Activated CD8-positive, alpha-beta memory T cell treated with anti-CD3 and anti-CD28 coated beads, Interleukin-2, amount 10 ng/mL, durations not matched to agents 7 days and 5 days (primary cell): ENCODE measurements at regions not wholly inside any gene's neighbourhood (a gene's known extent, or its start where the extent isn't known, plus 50 kb on each side); places are given as distances from the start of the nearest gene placed in this dataset.
A peak's percentile ranks its signal among the peaks of the same experiment; 100 is the strongest.
"Not testable (repeated sequence)": the region's sequence is repeated elsewhere in the genome, so short reads cannot be mapped to it uniquely, and the experiment has no call there.

Source experiments
- ATAC-seq: fragments of 150-1000 bp; cut with Tn5 transposase; one replicate; pipeline ENCODE4 v1.10.0; 2021; ENCODE audit warnings: moderate library complexity
- CTCF ChIA-PET: fragments of 350-600 bp; sonication (Branson Sonifier 250); formaldehyde crosslinking; loops from one replicate; lab custom pipeline; 2021; ENCODE audit warnings: antibody characterized with exemption; lab: Charles Lee
- DNase-seq: peaks from one replicate; pipeline ENCODE4 v3.0.0-alpha.2; 2020
- H3K27ac Mint-ChIP-seq: one replicate; pipeline ENCODE4 v1.8.0; 2021; ENCODE audit warnings: mild to moderate bottlenecking, mixed read lengths
- H3K27me3 Mint-ChIP-seq: one replicate; pipeline ENCODE4 v1.8.0; 2021; ENCODE audit warnings: mixed read lengths
- H3K36me3 Mint-ChIP-seq: one replicate; pipeline ENCODE4 v1.8.0; 2021; ENCODE audit warnings: mild to moderate bottlenecking, mixed read lengths
- H3K4me1 Mint-ChIP-seq: one replicate; pipeline ENCODE4 v1.8.0; 2021; ENCODE audit warnings: mixed read lengths
- H3K4me3 Mint-ChIP-seq: one replicate; pipeline ENCODE4 v1.8.0; 2021; ENCODE audit warnings: mild to moderate bottlenecking, moderate library complexity, mixed read lengths
- H3K9me3 Mint-ChIP-seq: one replicate; pipeline ENCODE4 v1.8.0; 2022; ENCODE audit warnings: low read depth, mixed read lengths

GRCh38 chr9:134570711-134571325 is 70.8 kb upstream of the COL5A1 start:
- CTCF ChIA-PET, result no interaction called here
- Mint-ChIP-seq H3K36me3 (no peaks in the 10 kb centered on the region), H3K27me3 (no peaks in the 10 kb centered on the region), H3K9me3 (no peaks in the 10 kb centered on the region), H3K4me3 (no peak overlapping the region), H3K4me1 (no peaks in the 10 kb centered on the region), H3K27ac (no peak overlapping the region)
- DNase-seq (peak; percentile 27), ATAC-seq (no peak)

- peak; percentile 35 for DNase-seq
- no peaks in the 10 kb centered on the region for H3K36me3 Mint-ChIP-seq
- H3K9me3 Mint-ChIP-seq, result no peaks in the 10 kb centered on the region
- no peak overlapping the region for H3K4me3 Mint-ChIP-seq
- no peaks in the 10 kb centered on the region for H3K27me3 Mint-ChIP-seq
- no peak for ATAC-seq
- CTCF ChIA-PET, result no interaction called here
- no peaks in the 10 kb centered on the region for H3K4me1 Mint-ChIP-seq
- H3K27ac Mint-ChIP-seq, result no peak overlapping the region
Observed at GRCh38 chr9:134571326-134571931, 70.2 kb upstream of the COL5A1 start.

- CTCF ChIA-PET, result no interaction called here
- no peaks in the 10 kb centered on the region for H3K27me3 Mint-ChIP-seq
- H3K9me3 Mint-ChIP-seq, result no peaks in the 10 kb centered on the region
- DNase-seq (peak; percentile 38), ATAC-seq (no peak)
- no peak overlapping the region for H3K4me3 Mint-ChIP-seq
- no peak overlapping the region for H3K27ac Mint-ChIP-seq
- H3K4me1 Mint-ChIP-seq, result no peaks in the 10 kb centered on the region
- H3K36me3 Mint-ChIP-seq, result no peaks in the 10 kb centered on the region
Observed at GRCh38 chr9:134571946-134572917, 69.4 kb upstream of the COL5A1 start.

- H3K27me3 Mint-ChIP-seq, H3K9me3 Mint-ChIP-seq, H3K27ac Mint-ChIP-seq, H3K36me3 Mint-ChIP-seq, CTCF ChIA-PET, H3K4me3 Mint-ChIP-seq, H3K4me1 Mint-ChIP-seq, ATAC-seq, DNase-seq: not testable (repeated sequence)
Observed at GRCh38 chr9:134574686-134575085, 66.9 kb upstream of the COL5A1 start.

- Mint-ChIP-seq H3K4me1 (no peaks in the 10 kb centered on the region), H3K27ac (no peak overlapping the region), H3K27me3 (peaks cover 9% of the 10 kb centered on the region), H3K9me3 (no peaks in the 10 kb centered on the region), H3K36me3 (no peaks in the 10 kb centered on the region), H3K4me3 (no peak overlapping the region)
- CTCF ChIA-PET, result no interaction called here
- DNase-seq, result peak; percentile 2
- ATAC-seq, result no peak
Observed at GRCh38 chr9:134575103-134575900, 66.3 kb upstream of the COL5A1 start.

GRCh38 chr9:134575901-134576176 is 65.8 kb upstream of the COL5A1 start:
- Mint-ChIP-seq H3K27me3 (peaks cover 13% of the 10 kb centered on the region), H3K9me3 (no peaks in the 10 kb centered on the region), H3K4me1 (no peaks in the 10 kb centered on the region), H3K27ac (no peak overlapping the region), H3K36me3 (no peaks in the 10 kb centered on the region), H3K4me3 (no peak overlapping the region)
- no peak for ATAC-seq
- DNase-seq, result peak; percentile 30
- CTCF ChIA-PET, result no interaction called here

GRCh38 chr9:134585021-134585561 is 56.5 kb upstream of the COL5A1 start:
- Mint-ChIP-seq H3K9me3 (no peaks in the 10 kb centered on the region), H3K27ac (no peak overlapping the region), H3K4me1 (no peaks in the 10 kb centered on the region), H3K4me3 (no peak overlapping the region), H3K27me3 (peaks cover 6% of the 10 kb centered on the region), H3K36me3 (no peaks in the 10 kb centered on the region)
- DNase-seq (peak; percentile 21), ATAC-seq (no peak)
- CTCF ChIA-PET, result no interaction called here

GRCh38 chr9:134585746-134586706 is 55.6 kb upstream of the COL5A1 start:
- DNase-seq (peak; percentile 29), ATAC-seq (no peak)
- H3K27me3 Mint-ChIP-seq, result no peaks in the 10 kb centered on the region
- CTCF ChIA-PET, result interaction anchor here (0.6 kb wide), 1 partner anchor 833 kb away, joined by 3 read pairs; no protein-coding TSS in a partner anchor
- H3K27ac Mint-ChIP-seq, result no peak overlapping the region
- no peaks in the 10 kb centered on the region for H3K9me3 Mint-ChIP-seq
- H3K4me1 Mint-ChIP-seq, result no peaks in the 10 kb centered on the region
- H3K36me3 Mint-ChIP-seq, result no peaks in the 10 kb centered on the region
- no peak overlapping the region for H3K4me3 Mint-ChIP-seq

- Mint-ChIP-seq H3K4me3 (no peak overlapping the region), H3K27ac (no peak overlapping the region), H3K9me3 (no peaks in the 10 kb centered on the region), H3K36me3 (no peaks in the 10 kb centered on the region), H3K4me1 (no peaks in the 10 kb centered on the region), H3K27me3 (no peaks in the 10 kb centered on the region)
- peak; percentile 1 for DNase-seq
- ATAC-seq, result no peak
- CTCF ChIA-PET, result no interaction called here
Observed at GRCh38 chr9:134589748-134590147, 51.9 kb upstream of the COL5A1 start.

- Mint-ChIP-seq H3K9me3 (no peaks in the 10 kb centered on the region), H3K27me3 (no peaks in the 10 kb centered on the region), H3K4me1 (no peaks in the 10 kb centered on the region), H3K36me3 (no peaks in the 10 kb centered on the region), H3K4me3 (no peak overlapping the region), H3K27ac (no peak overlapping the region)
- CTCF ChIA-PET, result no interaction called here
- ATAC-seq (no peak), DNase-seq (peak; percentile 14)
Observed at GRCh38 chr9:134590240-134591081, 51.1 kb upstream of the COL5A1 start.

- CTCF ChIA-PET, result no interaction called here
- H3K4me3 Mint-ChIP-seq, result no peak overlapping the region
- no peaks in the 10 kb centered on the region for H3K9me3 Mint-ChIP-seq
- H3K4me1 Mint-ChIP-seq, result no peaks in the 10 kb centered on the region
- H3K27me3 Mint-ChIP-seq, result no peaks in the 10 kb centered on the region
- no peaks in the 10 kb centered on the region for H3K36me3 Mint-ChIP-seq
- DNase-seq (no peak), ATAC-seq (no peak)
- H3K27ac Mint-ChIP-seq, result no peak overlapping the region
Observed at GRCh38 chr9:134591082-134591571, 50.5 kb upstream of the COL5A1 start.
